ENCODE measurements at regions not wholly inside any gene's neighbourhood (a gene's known extent, or its start where the extent isn't known, plus 50 kb on each side); places are given as distances from the start of the nearest gene placed in this dataset.

DNA sequence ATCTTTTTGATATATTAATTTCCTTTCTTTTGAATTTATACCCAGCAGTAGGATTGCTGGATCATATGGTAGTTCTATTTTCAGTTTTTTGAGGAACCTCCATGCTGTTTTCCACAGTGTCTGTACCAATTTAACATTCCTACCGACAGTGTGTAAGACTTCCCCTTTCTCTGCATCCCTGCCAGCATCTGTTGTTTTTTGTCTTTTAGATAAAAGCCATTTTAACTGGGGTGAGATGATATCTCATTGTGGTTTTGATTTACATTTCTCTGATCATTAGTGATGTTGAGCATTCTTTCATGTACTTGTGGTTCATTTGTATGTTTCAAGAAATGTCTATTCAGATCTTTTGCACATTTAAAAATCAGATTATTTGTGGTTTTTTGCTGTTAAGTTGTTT is 62.4 kb upstream of the STUM start:
- no peaks in the 10 kb centered on the region for H4K20me1 ChIP-seq (ENCODE audit: low read length)
- H3K36me3 ChIP-seq (ENCODE audit: low read depth, low read length): no peaks in the 10 kb centered on the region
- BruUV-seq (replicated peaks): no TSS peak
- intact Hi-C loops (cut with micrococcal nuclease): no loop called here
- H3K79me2 ChIP-seq (ENCODE audit: low read length): no peaks in the 10 kb centered on the region
- POLR2A ChIA-PET (ENCODE audit: unreplicated experiment): no interaction called here
- H3K27ac ChIP-seq (ENCODE audit: low read length): no peak overlapping the region
- DNase-seq: no peak
- no peaks in the 10 kb centered on the region for H3K9me2 ChIP-seq (replicated peaks; ENCODE audit: low read length)
- H3K9ac ChIP-seq (ENCODE audit: low read length): no peak overlapping the region
- H3K4me3 ChIP-seq (ENCODE audit: low read length): no peak overlapping the region
- H3K4me1 ChIP-seq (ENCODE audit: insufficient read depth, low read length): peaks cover 18% of the 10 kb centered on the region
- no peaks in the 10 kb centered on the region for H3F3A ChIP-seq (ENCODE audit: low read length, unreplicated experiment)
- CTCF ChIA-PET: no interaction called here
- H3K27me3 ChIP-seq (ENCODE audit: low read length): no peaks in the 10 kb centered on the region
- H3K9me3 ChIP-seq (ENCODE audit: low read length): no peaks in the 10 kb centered on the region
- TF ChIP-seq EZH2 (IDR thresholded peaks at IDR 0.05; ENCODE audit: low read length, unreplicated experiment) (no peak), EZH2phosphoT487 (IDR thresholded peaks at IDR 0.05; ENCODE audit: borderline replicate concordance, low read length) (no peak)
- TF ChIP-seq, protein P1, sequence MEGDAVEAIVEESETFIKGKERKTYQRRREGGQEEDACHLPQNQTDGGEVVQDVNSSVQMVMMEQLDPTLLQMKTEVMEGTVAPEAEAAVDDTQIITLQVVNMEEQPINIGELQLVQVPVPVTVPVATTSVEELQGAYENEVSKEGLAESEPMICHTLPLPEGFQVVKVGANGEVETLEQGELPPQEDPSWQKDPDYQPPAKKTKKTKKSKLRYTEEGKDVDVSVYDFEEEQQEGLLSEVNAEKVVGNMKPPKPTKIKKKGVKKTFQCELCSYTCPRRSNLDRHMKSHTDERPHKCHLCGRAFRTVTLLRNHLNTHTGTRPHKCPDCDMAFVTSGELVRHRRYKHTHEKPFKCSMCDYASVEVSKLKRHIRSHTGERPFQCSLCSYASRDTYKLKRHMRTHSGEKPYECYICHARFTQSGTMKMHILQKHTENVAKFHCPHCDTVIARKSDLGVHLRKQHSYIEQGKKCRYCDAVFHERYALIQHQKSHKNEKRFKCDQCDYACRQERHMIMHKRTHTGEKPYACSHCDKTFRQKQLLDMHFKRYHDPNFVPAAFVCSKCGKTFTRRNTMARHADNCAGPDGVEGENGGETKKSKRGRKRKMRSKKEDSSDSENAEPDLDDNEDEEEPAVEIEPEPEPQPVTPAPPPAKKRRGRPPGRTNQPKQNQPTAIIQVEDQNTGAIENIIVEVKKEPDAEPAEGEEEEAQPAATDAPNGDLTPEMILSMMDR (conservative IDR thresholded peaks at IDR 0.05; ENCODE audit: low read depth, low read length): no peak
- H2AFZ ChIP-seq (ENCODE audit: low read length): no peak overlapping the region
- ATAC-seq: no peak
- no peak overlapping the region for H3K4me2 ChIP-seq (ENCODE audit: low read length)

DNA sequence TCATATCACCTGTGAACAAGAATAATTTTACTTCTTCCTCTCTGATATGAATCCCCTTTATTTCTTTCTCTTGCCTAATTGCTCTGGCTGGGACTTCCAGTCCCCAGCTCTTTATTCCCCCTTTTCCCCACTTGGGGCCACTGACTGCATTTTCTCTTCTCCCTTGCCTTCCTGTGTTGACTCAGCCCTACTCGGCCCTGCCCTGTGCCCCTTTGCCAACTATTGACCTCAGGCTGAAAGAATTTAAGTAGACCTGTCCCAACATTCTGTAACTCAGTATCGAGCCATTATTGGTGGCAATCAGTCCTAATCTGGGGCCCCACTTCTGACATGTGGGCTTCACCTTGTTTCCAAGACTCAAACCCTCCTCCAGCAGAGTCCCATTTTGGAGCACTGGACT is 60.6 kb upstream of the STUM start:
- intact Hi-C loops (cut with micrococcal nuclease): no loop called here
- H4K20me1 ChIP-seq (ENCODE audit: low read length): no peaks in the 10 kb centered on the region
- no peak overlapping the region for H3K4me3 ChIP-seq (ENCODE audit: low read length)
- no peak overlapping the region for H3K9ac ChIP-seq (ENCODE audit: low read length)
- H3K79me2 ChIP-seq (ENCODE audit: low read length): no peaks in the 10 kb centered on the region
- no peaks in the 10 kb centered on the region for H3K9me3 ChIP-seq (ENCODE audit: low read length)
- ATAC-seq (peak; percentile 83), DNase-seq (peak; percentile 78)
- no peak overlapping the region for H3K27ac ChIP-seq (ENCODE audit: low read length)
- no TSS peak for BruUV-seq (replicated peaks)
- peak overlapping the region; percentile 36 for H3K4me2 ChIP-seq (ENCODE audit: low read length)
- TF ChIP-seq, protein P1 (conservative IDR thresholded peaks at IDR 0.05; ENCODE audit: low read depth, low read length): peak; percentile 30; the same call in 1 of the 2 replicates
- TF ChIP-seq EZH2phosphoT487 (IDR thresholded peaks at IDR 0.05; ENCODE audit: borderline replicate concordance, low read length): no peak
- TF ChIP-seq EZH2 (IDR thresholded peaks at IDR 0.05; ENCODE audit: low read length, unreplicated experiment): no peak
- ChIA-PET POLR2A (ENCODE audit: unreplicated experiment) (interaction anchor here (0.6 kb wide), 1 partner anchor 39 kb away, joined by 7 read pairs; no protein-coding TSS in a partner anchor), CTCF (no interaction called here)
- H3K27me3 ChIP-seq (ENCODE audit: low read length): no peaks in the 10 kb centered on the region
- no peaks in the 10 kb centered on the region for H3K9me2 ChIP-seq (replicated peaks; ENCODE audit: low read length)
- H3K4me1 ChIP-seq (ENCODE audit: insufficient read depth, low read length): peaks cover 18% of the 10 kb centered on the region
- no peaks in the 10 kb centered on the region for H3K36me3 ChIP-seq (ENCODE audit: low read depth, low read length)
- H2AFZ ChIP-seq (ENCODE audit: low read length): no peak overlapping the region
- H3F3A ChIP-seq (ENCODE audit: low read length, unreplicated experiment): no peaks in the 10 kb centered on the region

DNA sequence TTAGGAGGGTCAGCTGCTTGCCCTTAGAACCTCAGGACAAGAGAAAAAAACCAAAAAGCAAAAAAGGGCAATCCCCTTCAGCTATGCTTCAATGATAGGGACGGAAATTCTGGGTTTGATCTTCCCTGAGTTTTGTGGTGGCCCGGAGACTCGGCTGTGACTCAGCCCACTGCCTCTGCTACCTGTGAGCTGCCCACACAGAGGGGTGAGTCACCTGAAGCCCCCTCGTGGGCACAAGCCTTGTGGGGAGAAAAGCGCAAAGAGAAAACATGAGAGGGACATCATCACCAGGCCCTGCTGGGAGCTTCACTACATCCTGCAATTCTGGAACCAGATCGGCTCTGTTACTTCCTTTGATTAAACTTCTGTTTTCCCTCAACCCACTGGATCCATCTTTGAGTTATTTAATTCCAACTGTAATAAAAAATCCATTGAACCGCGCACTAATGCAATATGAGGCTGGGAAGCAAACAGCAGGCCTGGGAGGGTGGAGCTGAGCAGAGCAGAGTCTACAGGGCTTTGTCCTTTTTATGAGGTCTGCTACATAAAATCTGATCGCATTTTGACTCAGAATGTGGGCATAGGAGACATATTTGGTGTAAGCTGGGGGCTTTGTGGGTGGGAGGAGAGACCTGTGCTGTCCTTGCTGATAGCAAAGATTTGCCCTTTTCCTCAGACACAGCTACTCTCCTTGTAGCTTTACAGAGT is 58.7 kb upstream of the STUM start:
- H3K36me3 ChIP-seq (ENCODE audit: low read depth, low read length): no peaks in the 10 kb centered on the region
- ChIA-PET CTCF (no interaction called here), POLR2A (ENCODE audit: unreplicated experiment) (interaction anchor here (0.6 kb wide), 1 partner anchor 237 kb away, joined by 9 read pairs; no protein-coding TSS in a partner anchor)
- no peak overlapping the region for H3K4me2 ChIP-seq (ENCODE audit: low read length)
- H3K4me1 ChIP-seq (ENCODE audit: insufficient read depth, low read length): peaks cover 18% of the 10 kb centered on the region
- H3K9ac ChIP-seq (ENCODE audit: low read length): no peak overlapping the region
- H3K79me2 ChIP-seq (ENCODE audit: low read length): no peaks in the 10 kb centered on the region
- H3K9me3 ChIP-seq (ENCODE audit: low read length): no peaks in the 10 kb centered on the region
- no peaks in the 10 kb centered on the region for H3K27me3 ChIP-seq (ENCODE audit: low read length)
- BruUV-seq (replicated peaks): no TSS peak
- no peak overlapping the region for H2AFZ ChIP-seq (ENCODE audit: low read length)
- no peak overlapping the region for H3K27ac ChIP-seq (ENCODE audit: low read length)
- ATAC-seq (peak; percentile 21), DNase-seq (peak; percentile 28)
- no peak overlapping the region for H3K4me3 ChIP-seq (ENCODE audit: low read length)
- no peaks in the 10 kb centered on the region for H4K20me1 ChIP-seq (ENCODE audit: low read length)
- intact Hi-C loops (cut with micrococcal nuclease): no loop called here
- no peaks in the 10 kb centered on the region for H3K9me2 ChIP-seq (replicated peaks; ENCODE audit: low read length)
- H3F3A ChIP-seq (ENCODE audit: low read length, unreplicated experiment): no peaks in the 10 kb centered on the region
- TF ChIP-seq EZH2 (IDR thresholded peaks at IDR 0.05; ENCODE audit: low read length, unreplicated experiment) (no peak), EZH2phosphoT487 (IDR thresholded peaks at IDR 0.05; ENCODE audit: borderline replicate concordance, low read length) (no peak)
- TF ChIP-seq, protein P1 (conservative IDR thresholded peaks at IDR 0.05; ENCODE audit: low read depth, low read length): no peak

All from PC-3 (cell line).